ENCODE measurements at regions not wholly inside any gene's neighbourhood (a gene's known extent, or its start where the extent isn't known, plus 50 kb on each side); places are given as distances from the start of the nearest gene placed in this dataset.

- TF ChIP-seq TAF1 (IDR thresholded peaks at IDR 0.05; ENCODE audit: borderline replicate concordance, low read depth, low read length) (no peak), POLR2A (IDR thresholded peaks at IDR 0.05; ENCODE audit: low read depth, low read length) (no peak)
Observed at GRCh38 chr4:24456431-24456830, 127.9 kb downstream of the DHX15 start.

Measured in GM12892 (cell line).